SK-N-SH treated with all-trans-retinoic acid at 6 μM for 48 hours (cell line): ENCODE measurements at regions not wholly inside any gene's neighbourhood (a gene's known extent, or its start where the extent isn't known, plus 50 kb on each side); places are given as distances from the start of the nearest gene placed in this dataset.
"Not testable (repeated sequence)": the region's sequence is repeated elsewhere in the genome, so short reads cannot be mapped to it uniquely, and the experiment has no call there.

ENCODE experiments used
- ARNTL ChIP-seq: fragments of 450-650 bp; formaldehyde crosslinking; IDR thresholded peaks from 2 replicates; pipeline ENCODE4 v1.5.0; 2020; ENCODE audit warnings: low read depth, mild to moderate bottlenecking, moderate library complexity, borderline replicate concordance
- BACH2 ChIP-seq: fragments of 250-450 bp; sonication (Bioruptor Pico); IDR thresholded peaks from 2 replicates; pipeline ENCODE4 v1.9.0; 2021; ENCODE audit warnings: mild to moderate bottlenecking, borderline replicate concordance
- ESRRG ChIP-seq: fragments of 250-450 bp; sonication (Bioruptor Pico); IDR thresholded peaks from 2 replicates; pipeline ENCODE4 v1.6.1; 2021; ENCODE audit warnings: mild to moderate bottlenecking
- GLIS3 ChIP-seq: fragments of 250-450 bp; sonication (Bioruptor Pico); IDR thresholded peaks from 2 replicates; pipeline ENCODE4 v1.5.0; 2020; ENCODE audit warnings: mild to moderate bottlenecking, moderate library complexity
- TCF4 ChIP-seq: fragments of 250-450 bp; sonication (Bioruptor Pico); IDR thresholded peaks from 2 replicates; pipeline ENCODE4 v1.8.0; 2021; ENCODE audit warnings: mild to moderate bottlenecking, moderate library complexity, borderline replicate concordance
- TOX ChIP-seq: fragments of 250-450 bp; sonication (Bioruptor Pico); IDR thresholded peaks from 2 replicates; pipeline ENCODE4 v1.8.0; 2021; ENCODE audit warnings: mild to moderate bottlenecking, moderate library complexity, borderline replicate concordance
- ZFP3 ChIP-seq: fragments of 250-450 bp; sonication (Bioruptor Pico); IDR thresholded peaks from 2 replicates; pipeline ENCODE4 v1.5.0; 2020; ENCODE audit warnings: mild to moderate bottlenecking, moderate library complexity
- ZNF8 ChIP-seq: fragments of 450-650 bp; formaldehyde crosslinking; IDR thresholded peaks from 2 replicates; pipeline ENCODE4 v1.5.0; 2020; ENCODE audit warnings: mild to moderate bottlenecking, moderate library complexity
- TF ChIP-seq, protein P1 (sequence below): fragments of 250-450 bp; sonication (Bioruptor Pico); IDR thresholded peaks from 2 replicates; pipeline ENCODE4 v1.5.1; 2021; ENCODE audit warnings: mild to moderate bottlenecking, moderate library complexity
- TF ChIP-seq, protein P2 (sequence below): fragments of 250-450 bp; sonication (Bioruptor Pico); IDR thresholded peaks from 2 replicates; pipeline ENCODE4 v1.8.0; 2020; ENCODE audit warnings: mild to moderate bottlenecking, moderate library complexity, borderline replicate concordance

DNA sequence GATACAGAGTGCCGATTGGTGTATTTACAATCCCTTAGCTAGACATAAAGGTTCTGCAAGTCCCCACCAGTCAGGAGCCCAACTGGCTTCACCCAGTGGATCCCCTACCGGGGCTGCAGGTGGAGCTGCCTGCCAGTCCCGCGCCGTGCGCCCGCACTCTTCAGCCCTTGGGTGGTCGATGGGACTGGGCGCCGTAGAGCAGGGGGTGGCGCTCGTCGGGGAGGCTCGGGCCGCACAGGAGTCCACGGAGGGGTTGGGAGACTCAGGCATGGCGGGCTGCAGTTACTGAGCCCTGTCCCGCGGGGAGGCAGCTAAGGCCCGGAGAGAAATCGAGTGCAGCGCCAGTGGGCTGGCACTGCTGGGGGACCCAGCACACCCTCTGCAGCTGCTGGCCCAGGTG lies 67.4 kb downstream of the FOXF2 start:
- TF ChIP-seq TOX (CRISPR knock-in tag); TCF4; GLIS3 (CRISPR knock-in tag); ESRRG (CRISPR knock-in tag); BACH2 (CRISPR knock-in tag); ZNF8 (CRISPR knock-in tag); ZFP3 (CRISPR knock-in tag); ARNTL (CRISPR knock-in tag): not testable (repeated sequence)
- TF ChIP-seq, protein P1, sequence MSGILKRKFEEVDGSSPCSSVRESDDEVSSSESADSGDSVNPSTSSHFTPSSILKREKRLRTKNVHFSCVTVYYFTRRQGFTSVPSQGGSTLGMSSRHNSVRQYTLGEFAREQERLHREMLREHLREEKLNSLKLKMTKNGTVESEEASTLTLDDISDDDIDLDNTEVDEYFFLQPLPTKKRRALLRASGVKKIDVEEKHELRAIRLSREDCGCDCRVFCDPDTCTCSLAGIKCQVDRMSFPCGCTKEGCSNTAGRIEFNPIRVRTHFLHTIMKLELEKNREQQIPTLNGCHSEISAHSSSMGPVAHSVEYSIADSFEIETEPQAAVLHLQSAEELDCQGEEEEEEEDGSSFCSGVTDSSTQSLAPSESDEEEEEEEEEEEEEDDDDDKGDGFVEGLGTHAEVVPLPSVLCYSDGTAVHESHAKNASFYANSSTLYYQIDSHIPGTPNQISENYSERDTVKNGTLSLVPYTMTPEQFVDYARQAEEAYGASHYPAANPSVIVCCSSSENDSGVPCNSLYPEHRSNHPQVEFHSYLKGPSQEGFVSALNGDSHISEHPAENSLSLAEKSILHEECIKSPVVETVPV (CRISPR knock-in tag) = not testable (repeated sequence)
- TF ChIP-seq, protein P2, sequence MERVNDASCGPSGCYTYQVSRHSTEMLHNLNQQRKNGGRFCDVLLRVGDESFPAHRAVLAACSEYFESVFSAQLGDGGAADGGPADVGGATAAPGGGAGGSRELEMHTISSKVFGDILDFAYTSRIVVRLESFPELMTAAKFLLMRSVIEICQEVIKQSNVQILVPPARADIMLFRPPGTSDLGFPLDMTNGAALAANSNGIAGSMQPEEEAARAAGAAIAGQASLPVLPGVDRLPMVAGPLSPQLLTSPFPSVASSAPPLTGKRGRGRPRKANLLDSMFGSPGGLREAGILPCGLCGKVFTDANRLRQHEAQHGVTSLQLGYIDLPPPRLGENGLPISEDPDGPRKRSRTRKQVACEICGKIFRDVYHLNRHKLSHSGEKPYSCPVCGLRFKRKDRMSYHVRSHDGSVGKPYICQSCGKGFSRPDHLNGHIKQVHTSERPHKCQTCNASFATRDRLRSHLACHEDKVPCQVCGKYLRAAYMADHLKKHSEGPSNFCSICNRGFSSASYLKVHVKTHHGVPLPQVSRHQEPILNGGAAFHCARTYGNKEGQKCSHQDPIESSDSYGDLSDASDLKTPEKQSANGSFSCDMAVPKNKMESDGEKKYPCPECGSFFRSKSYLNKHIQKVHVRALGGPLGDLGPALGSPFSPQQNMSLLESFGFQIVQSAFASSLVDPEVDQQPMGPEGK = not testable (repeated sequence)
